Lower leg skin (tissue), 3 donors: ENCODE measurements at regions not wholly inside any gene's neighbourhood (a gene's known extent, or its start where the extent isn't known, plus 50 kb on each side); places are given as distances from the start of the nearest gene placed in this dataset.

Experiments used
- POLR2A ChIP-seq, 2 donors: fragments of 450-650 bp; IDR thresholded peaks; one replicate each; pipeline ENCODE4 v1.6.1; 2016 to 2017; ENCODE audit warnings: antibody characterized with exemption in 2 of 2, mild to moderate bottlenecking in 1 of 2, moderate library complexity in 1 of 2
- TF ChIP-seq, protein P1 (sequence below), 3 donors: fragments of 450-650 bp; IDR thresholded peaks; one replicate each; pipeline ENCODE4 v1.5.1; 2016; ENCODE audit warnings: antibody characterized with exemption in 3 of 3, mild to moderate bottlenecking in 3 of 3, moderate library complexity in 2 of 3

DNA sequence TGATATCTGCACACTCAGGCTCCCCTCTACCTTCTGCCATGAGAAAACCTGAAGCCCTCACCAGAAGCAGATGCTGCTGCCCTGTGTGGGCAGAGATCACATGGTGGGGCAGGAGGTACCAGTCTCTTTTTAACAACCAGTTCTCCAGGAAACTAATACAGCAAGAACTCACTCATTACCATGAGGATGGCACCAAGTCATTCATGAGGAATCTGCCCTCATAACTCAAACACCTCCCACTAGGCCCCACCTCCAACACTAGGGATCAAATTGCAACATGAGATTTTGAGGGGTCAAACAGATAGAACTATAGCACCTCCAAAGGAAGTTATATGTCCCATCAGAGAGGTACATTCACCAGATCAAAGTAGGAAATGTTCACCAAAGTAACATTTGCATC, 136.3 kb upstream of the SHB start:
- TF ChIP-seq, protein P1, sequence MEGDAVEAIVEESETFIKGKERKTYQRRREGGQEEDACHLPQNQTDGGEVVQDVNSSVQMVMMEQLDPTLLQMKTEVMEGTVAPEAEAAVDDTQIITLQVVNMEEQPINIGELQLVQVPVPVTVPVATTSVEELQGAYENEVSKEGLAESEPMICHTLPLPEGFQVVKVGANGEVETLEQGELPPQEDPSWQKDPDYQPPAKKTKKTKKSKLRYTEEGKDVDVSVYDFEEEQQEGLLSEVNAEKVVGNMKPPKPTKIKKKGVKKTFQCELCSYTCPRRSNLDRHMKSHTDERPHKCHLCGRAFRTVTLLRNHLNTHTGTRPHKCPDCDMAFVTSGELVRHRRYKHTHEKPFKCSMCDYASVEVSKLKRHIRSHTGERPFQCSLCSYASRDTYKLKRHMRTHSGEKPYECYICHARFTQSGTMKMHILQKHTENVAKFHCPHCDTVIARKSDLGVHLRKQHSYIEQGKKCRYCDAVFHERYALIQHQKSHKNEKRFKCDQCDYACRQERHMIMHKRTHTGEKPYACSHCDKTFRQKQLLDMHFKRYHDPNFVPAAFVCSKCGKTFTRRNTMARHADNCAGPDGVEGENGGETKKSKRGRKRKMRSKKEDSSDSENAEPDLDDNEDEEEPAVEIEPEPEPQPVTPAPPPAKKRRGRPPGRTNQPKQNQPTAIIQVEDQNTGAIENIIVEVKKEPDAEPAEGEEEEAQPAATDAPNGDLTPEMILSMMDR (IDR thresholded peaks at IDR 0.05): no peak
- no peak for TF ChIP-seq POLR2A (IDR thresholded peaks at IDR 0.05)
